ENCODE measurements at regions not wholly inside any gene's neighbourhood (a gene's known extent, or its start where the extent isn't known, plus 50 kb on each side); places are given as distances from the start of the nearest gene placed in this dataset.

GRCh38 chr12:73514672-73515071, 1023.0 kb upstream of the ATXN7L3B start:
- no peak for TF ChIP-seq CTCF (IDR thresholded peaks at IDR 0.05)
- TF ChIP-seq POLR2A (IDR thresholded peaks at IDR 0.05): no peak

Measured in tibial nerve (tissue), 3 donors.